IMR-90 (cell line): ENCODE measurements at regions not wholly inside any gene's neighbourhood (a gene's known extent, or its start where the extent isn't known, plus 50 kb on each side); places are given as distances from the start of the nearest gene placed in this dataset.

Experiments
- ATAC-seq: fragments of 200-7000 bp; cut with Tn5 transposase; 2 replicates; pipeline ENCODE4 v1.9.1; 2020; ENCODE audit warnings: low read depth, mild to moderate bottlenecking, moderate library complexity
- BruUV-seq: library from RNA; stranded (reverse); fragments of 400-500 nt; replicated peaks from 2 replicates; lab custom pipeline; 2021; lab: Mats Ljungman, UMichigan
- CTCF ChIA-PET: fragments of 300-600 bp; formaldehyde crosslinking; extraction: SDS; loops from one replicate; lab custom pipeline; 2021; ENCODE audit warnings: antibody characterized with exemption; lab: Yijun Ruan, JAX
- POLR2A ChIA-PET: fragments of 300-600 bp; sonication (Branson Sonifier 250); formaldehyde crosslinking; loops from one replicate; lab custom pipeline; 2022; ENCODE audit warnings: antibody characterized with exemption; ENCODE audit not compliant: unreplicated experiment; lab: Charles Lee
- DNase-seq: peaks from one replicate; pipeline ENCODE4 v3.0.0; 2013
- H2AFZ ChIP-seq: replicated peaks from 2 replicates; pipeline ENCODE3; 2013; ENCODE audit warnings: low read length, mild to moderate bottlenecking; ENCODE audit not compliant: poor library complexity
- H2AK5ac ChIP-seq: 2 replicates; pipeline ENCODE4 v1.6.1; 2013; ENCODE audit warnings: low read depth, low read length, inconsistent platforms
- H2AK9ac ChIP-seq: replicated peaks from 2 replicates; pipeline ENCODE3; 2013; ENCODE audit warnings: mild to moderate bottlenecking, low read depth, low read length, moderate library complexity; ENCODE audit not compliant: poor library complexity
- H2BK120ac ChIP-seq: 2 replicates; pipeline ENCODE4 v1.6.1; 2013; ENCODE audit warnings: low read depth, low read length, inconsistent platforms
- H2BK15ac ChIP-seq: 3 replicates; pipeline ENCODE4 v1.6.1; 2013; ENCODE audit warnings: low read depth, low read length, inconsistent platforms
- H2BK20ac ChIP-seq: 2 replicates; pipeline ENCODE4 v1.6.1; 2013; ENCODE audit warnings: low read depth, mild to moderate bottlenecking, inconsistent platforms, low read length, moderate library complexity
- H2BK5ac ChIP-seq: 2 replicates; pipeline ENCODE4 v1.6.1; 2013; ENCODE audit warnings: mild to moderate bottlenecking, low read depth, low read length, inconsistent platforms; ENCODE audit not compliant: poor library complexity, severe bottlenecking
- H3K14ac ChIP-seq: replicated peaks from 2 replicates; pipeline ENCODE4 v1.6.1; 2013; ENCODE audit warnings: low read depth, low read length, inconsistent platforms
- H3K18ac ChIP-seq: 2 replicates; pipeline ENCODE4 v1.6.1; 2013; ENCODE audit warnings: low read depth, low read length, control low read depth
- H3K23ac ChIP-seq: 2 replicates; pipeline ENCODE4 v1.6.1; 2013; ENCODE audit warnings: low read depth, low read length, inconsistent platforms
- H3K27ac ChIP-seq: 2 replicates; pipeline ENCODE4 v1.5.1; 2013; ENCODE audit warnings: mild to moderate bottlenecking, control low read depth, low read length; ENCODE audit not compliant: insufficient read depth
- H3K27me3 ChIP-seq: 2 replicates; pipeline ENCODE4 v1.6.1; 2013; ENCODE audit warnings: low read length; ENCODE audit not compliant: control insufficient read depth, insufficient read depth
- H3K36me3 ChIP-seq: 2 replicates; pipeline ENCODE4 v1.6.1; 2013; ENCODE audit warnings: low read length, mixed read lengths; ENCODE audit not compliant: control insufficient read depth, insufficient read depth
- H3K4ac ChIP-seq: 2 replicates; pipeline ENCODE4 v1.6.1; 2013; ENCODE audit warnings: low read depth, low read length, inconsistent platforms
- H3K4me1 ChIP-seq: 2 replicates; pipeline ENCODE4 v1.6.1; 2013; ENCODE audit warnings: low read length, mixed read lengths; ENCODE audit not compliant: control insufficient read depth, insufficient read depth
- H3K4me2 ChIP-seq: 2 replicates; pipeline ENCODE4 v1.6.1; 2013; ENCODE audit warnings: low read depth, mild to moderate bottlenecking, control low read depth, low read length, moderate library complexity
- H3K4me3 ChIP-seq: 2 replicates; pipeline ENCODE4 v1.5.1; 2013; ENCODE audit warnings: low read depth, mild to moderate bottlenecking, control low read depth, low read length, moderate library complexity; ENCODE audit not compliant: insufficient read depth
- H3K56ac ChIP-seq: 2 replicates; pipeline ENCODE4 v1.6.1; 2013; ENCODE audit warnings: low read length, inconsistent platforms; ENCODE audit not compliant: insufficient read depth; ENCODE audit errors: extremely low read depth
- H3K79me1 ChIP-seq, 2 experiments: 2 replicates each; pipeline ENCODE4 v1.6.1; 2013; ENCODE audit warnings: low read length in 2 of 2, inconsistent platforms in 1 of 2, low read depth in 1 of 2
- H3K9ac ChIP-seq: 2 replicates; pipeline ENCODE4 v1.6.1; 2013; ENCODE audit warnings: low read depth, low read length, control low read depth
- H3K9me1 ChIP-seq: 2 replicates; pipeline ENCODE4 v1.6.1; 2013; ENCODE audit warnings: low read length, inconsistent platforms; ENCODE audit not compliant: insufficient read depth
- H3K9me3 ChIP-seq: 2 replicates; pipeline ENCODE4 v1.6.1; 2013; ENCODE audit warnings: low read length; ENCODE audit not compliant: control insufficient read depth, insufficient read depth
- H4K20me1 ChIP-seq: 2 replicates; pipeline ENCODE4 v1.6.1; 2013; ENCODE audit warnings: low read length, inconsistent platforms; ENCODE audit not compliant: insufficient read depth
- H4K5ac ChIP-seq: 2 replicates; pipeline ENCODE4 v1.6.1; 2013; ENCODE audit warnings: mild to moderate bottlenecking, low read depth, low read length, control low read depth
- H4K8ac ChIP-seq, 2 experiments: 2 replicates each; pipeline ENCODE4 v1.6.1; 2013; ENCODE audit warnings: low read depth in 2 of 2, low read length in 2 of 2, control low read depth in 1 of 2, inconsistent platforms in 1 of 2
- H4K91ac ChIP-seq: 2 replicates; pipeline ENCODE4 v1.6.1; 2013; ENCODE audit warnings: low read depth, low read length, inconsistent platforms; ENCODE audit not compliant: insufficient read depth
- CHD1 ChIP-seq: IDR thresholded peaks from 2 replicates; pipeline ENCODE4 v1.6.1; 2012; ENCODE audit warnings: low read depth, low read length, improper control_type of control experiment
- MAFK ChIP-seq: IDR thresholded peaks from 2 replicates; pipeline ENCODE4 v1.6.1; 2012; ENCODE audit warnings: low read depth, low read length, improper control_type of control experiment
- MXI1 ChIP-seq: IDR thresholded peaks from 2 replicates; pipeline ENCODE4 v1.6.1; 2012; ENCODE audit warnings: low read depth, mild to moderate bottlenecking, low read length, moderate library complexity, borderline replicate concordance
- SMC3 ChIP-seq: fragments of 150-350 bp; IDR thresholded peaks from 2 replicates; pipeline ENCODE4 v1.6.1; 2016; ENCODE audit warnings: low read depth, mild to moderate bottlenecking, antibody characterized with exemption, low read length, moderate library complexity
- WGBS, 2 experiments: methylation state at CpG; one replicate each; pipeline versions ENCODE4 v1.1.5 to v1.1.7; 2013; ENCODE audit warnings: missing lambda C conversion rate in 2 of 2; ENCODE audit not compliant: insufficient read length in 1 of 2; ENCODE audit errors: extremely low coverage in 2 of 2; 5-methylcytosine and 5-hydroxymethylcytosine counted together
- dilution Hi-C: fragments of 300-500 bp; cut with HindIII; formaldehyde crosslinking; loops from one replicate; pipeline ENCODE4 v1.14.3; 2018; ENCODE audit warnings: low sequenced_read_pairs; ENCODE audit not compliant: unreplicated experiment
- in situ Hi-C: fragments of 300-500 bp; cut with MboI; formaldehyde crosslinking; loops from 3 replicates; pipeline ENCODE4 v1.14.3; 2019; ENCODE audit warnings: low sequenced_read_pairs, inconsistent platforms, mixed read lengths
- intact Hi-C: fragments of 100-400 bp; cut with micrococcal nuclease; formaldehyde crosslinking; loops from 2 replicates; pipeline ENCODE4 v1.10.0; 2022
- TF ChIP-seq, protein P1 (sequence below): fragments of 150-350 bp; IDR thresholded peaks from 2 replicates; pipeline ENCODE4 v1.6.1; 2017; ENCODE audit warnings: mild to moderate bottlenecking, antibody characterized with exemption, low read length, low read depth

DNA sequence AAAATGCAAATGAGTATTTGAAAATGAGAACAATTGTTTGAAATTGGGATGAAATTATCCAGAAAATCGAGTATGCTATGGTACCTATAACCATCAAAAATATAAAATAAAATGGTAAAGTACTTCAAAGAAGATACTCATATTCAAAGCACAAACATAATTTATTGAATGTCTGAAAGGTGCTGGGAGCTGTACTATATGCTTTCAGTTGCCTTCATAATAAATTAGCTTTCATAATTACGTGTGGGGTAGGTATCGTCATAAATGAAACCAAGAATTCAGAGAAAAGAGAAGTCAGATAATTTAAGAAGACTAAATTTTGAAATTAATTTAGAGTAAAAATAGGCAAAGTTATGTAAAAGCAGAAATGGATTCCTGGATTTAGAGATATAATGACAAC, 721.9 kb upstream of the ACVR2A start:
- no peak overlapping the region for H2AK5ac ChIP-seq
- no peak overlapping the region for H4K5ac ChIP-seq
- no peak overlapping the region for H3K27ac ChIP-seq
- H3K9me3 ChIP-seq, result peaks cover 3% of the 10 kb centered on the region; the same call in 1 of the 2 replicates
- no peak overlapping the region for H3K4ac ChIP-seq
- in situ Hi-C loops, result no loop called here
- no peaks in the 10 kb centered on the region; the same call in 1 of the 2 replicates for H3K27me3 ChIP-seq
- H2BK5ac ChIP-seq, result no peak overlapping the region
- H3K14ac ChIP-seq, result no peak overlapping the region
- H4K20me1 ChIP-seq, result no peaks in the 10 kb centered on the region
- H2BK120ac ChIP-seq, result no peak overlapping the region
- H2BK20ac ChIP-seq, result no peak overlapping the region
- no peak overlapping the region for H2AK9ac ChIP-seq
- H3K9ac ChIP-seq, result no peak overlapping the region
- H4K8ac ChIP-seq, result no peak overlapping the region
- H3K18ac ChIP-seq, result no peak overlapping the region
- TF ChIP-seq MXI1, result no peak
- TF ChIP-seq CHD1, result no peak
- no peak for TF ChIP-seq SMC3
- TF ChIP-seq, protein P1, sequence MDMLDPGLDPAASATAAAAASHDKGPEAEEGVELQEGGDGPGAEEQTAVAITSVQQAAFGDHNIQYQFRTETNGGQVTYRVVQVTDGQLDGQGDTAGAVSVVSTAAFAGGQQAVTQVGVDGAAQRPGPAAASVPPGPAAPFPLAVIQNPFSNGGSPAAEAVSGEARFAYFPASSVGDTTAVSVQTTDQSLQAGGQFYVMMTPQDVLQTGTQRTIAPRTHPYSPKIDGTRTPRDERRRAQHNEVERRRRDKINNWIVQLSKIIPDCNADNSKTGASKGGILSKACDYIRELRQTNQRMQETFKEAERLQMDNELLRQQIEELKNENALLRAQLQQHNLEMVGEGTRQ, result no peak
- TF ChIP-seq MAFK, result no peak
- WGBS, 2 experiments, result no CpG with 5 or more reads among the region's 3 CpGs
- H3K56ac ChIP-seq, result no peak overlapping the region
- no TSS peak for BruUV-seq
- CTCF ChIA-PET, result interaction anchor here (0.9 kb wide), 1 partner anchor 17 kb away, joined by 3 read pairs; no protein-coding TSS in a partner anchor
- intact Hi-C loops, result no loop called here
- no peak overlapping the region for H2BK15ac ChIP-seq
- H3K4me3 ChIP-seq, result no peak overlapping the region
- no peaks in the 10 kb centered on the region for H3K79me1 ChIP-seq
- no peaks in the 10 kb centered on the region for H3K4me1 ChIP-seq
- no peak overlapping the region for H3K23ac ChIP-seq
- H3K9me1 ChIP-seq, result no peaks in the 10 kb centered on the region
- POLR2A ChIA-PET, result no interaction called here
- no peak for DNase-seq
- dilution Hi-C loops, result no loop called here
- H3K4me2 ChIP-seq, result no peak overlapping the region
- H4K91ac ChIP-seq, result no peak overlapping the region
- no peak for ATAC-seq
- no peaks in the 10 kb centered on the region for H3K36me3 ChIP-seq
- no peak overlapping the region for H2AFZ ChIP-seq
